ENCODE measurements at regions not wholly inside any gene's neighbourhood (a gene's known extent, or its start where the extent isn't known, plus 50 kb on each side); places are given as distances from the start of the nearest gene placed in this dataset.

GRCh38 chr3:945738-946137 is 147.1 kb upstream of the CNTN6 start:
- no peak for DNase-seq

- DNase-seq: no peak
These were observed 139.9 kb upstream of the CNTN6 start for GRCh38 chr3:952906-953305.

- DNase-seq: no peak
These were observed 129.6 kb upstream of the CNTN6 start for GRCh38 chr3:963255-963654.

GRCh38 chr3:963755-964154 is 129.1 kb upstream of the CNTN6 start:
- no peak for DNase-seq

- no peak for DNase-seq
These were observed 127.0 kb upstream of the CNTN6 start for GRCh38 chr3:965826-966225.

GRCh38 chr3:966341-966740 is 126.5 kb upstream of the CNTN6 start:
- no peak for DNase-seq

- DNase-seq: no peak
These were observed 119.5 kb upstream of the CNTN6 start for GRCh38 chr3:973340-973739.

GRCh38 chr3:976006-976405 is 116.8 kb upstream of the CNTN6 start:
- no peak for DNase-seq

- no peak for DNase-seq
These were observed 111.7 kb upstream of the CNTN6 start for GRCh38 chr3:981156-981555.

- no peak for DNase-seq
These were observed 104.0 kb upstream of the CNTN6 start for GRCh38 chr3:988785-989184.

GRCh38 chr3:992871-993270 is 100.0 kb upstream of the CNTN6 start:
- no peak for DNase-seq

GRCh38 chr3:1002010-1002409 is 90.8 kb upstream of the CNTN6 start:
- no peak for DNase-seq

- no peak for DNase-seq
These were observed 85.0 kb upstream of the CNTN6 start for GRCh38 chr3:1007866-1008265.

GRCh38 chr3:1010228-1010627 is 82.6 kb upstream of the CNTN6 start:
- DNase-seq: no peak

- DNase-seq: no peak
These were observed 77.0 kb upstream of the CNTN6 start for GRCh38 chr3:1015826-1016225.

- DNase-seq: no peak
These were observed 75.0 kb upstream of the CNTN6 start for GRCh38 chr3:1017870-1018269.

- DNase-seq: no peak
These were observed 73.7 kb upstream of the CNTN6 start for GRCh38 chr3:1019157-1019556.

GRCh38 chr3:1026395-1026794 is 66.4 kb upstream of the CNTN6 start:
- no peak for DNase-seq

GRCh38 chr3:1036207-1036826 is 56.5 kb upstream of the CNTN6 start:
- DNase-seq: no peak

- no peak for DNase-seq
These were observed 55.2 kb upstream of the CNTN6 start for GRCh38 chr3:1037631-1038030.

Measured in occipital lobe (tissue), 1 donor.